Neural crest cell (in vitro differentiated cells): ENCODE measurements at regions not wholly inside any gene's neighbourhood (a gene's known extent, or its start where the extent isn't known, plus 50 kb on each side); places are given as distances from the start of the nearest gene placed in this dataset.
"Not testable (repeated sequence)": the region's sequence is repeated elsewhere in the genome, so short reads cannot be mapped to it uniquely, and the experiment has no call there.

Source experiments
- DNase-seq: peaks from one replicate; pipeline ENCODE4 v3.0.0; 2021; ENCODE audit warnings: low read depth, mixed read lengths, low spot score
- H3K27ac Mint-ChIP-seq: one replicate; pipeline ENCODE4 v1.8.0; 2021; ENCODE audit warnings: mild to moderate bottlenecking, mixed read lengths; ENCODE audit not compliant: unreplicated experiment
- H3K27me3 Mint-ChIP-seq: 2 replicates; pipeline ENCODE4 v1.8.0; 2021; ENCODE audit warnings: low read depth, mild to moderate bottlenecking, mixed read lengths
- H3K36me3 Mint-ChIP-seq: 2 replicates; pipeline ENCODE4 v1.8.0; 2021; ENCODE audit warnings: low read depth, mild to moderate bottlenecking, mixed read lengths
- H3K4me1 Mint-ChIP-seq: 2 replicates; pipeline ENCODE4 v1.8.0; 2021; ENCODE audit warnings: mixed read lengths
- H3K4me3 Mint-ChIP-seq: one replicate; pipeline ENCODE4 v1.8.0; 2021; ENCODE audit warnings: mild to moderate bottlenecking, mixed read lengths
- H3K9me3 Mint-ChIP-seq: 2 replicates; pipeline ENCODE4 v1.8.0; 2021; ENCODE audit warnings: mixed read lengths
- CTCF ChIP-seq: fragments of 200-600 bp; sonication (generic); conservative IDR thresholded peaks from 2 replicates; pipeline ENCODE4 v1.5.0; 2021; ENCODE audit warnings: antibody characterized with exemption, mild to moderate bottlenecking

GRCh38 chr1:166738140-166738539, 101.1 kb upstream of the POGK start:
- no peak overlapping the region for H3K27ac Mint-ChIP-seq
- H3K27me3 Mint-ChIP-seq = peaks cover 2% of the 10 kb centered on the region
- H3K36me3 Mint-ChIP-seq = no peaks in the 10 kb centered on the region
- H3K9me3 Mint-ChIP-seq = peaks cover 6% of the 10 kb centered on the region
- H3K4me3 Mint-ChIP-seq = no peak overlapping the region
- TF ChIP-seq CTCF = no peak
- no peaks in the 10 kb centered on the region for H3K4me1 Mint-ChIP-seq
- DNase-seq = no peak

GRCh38 chr1:166738873-166739272, 100.4 kb upstream of the POGK start:
- Mint-ChIP-seq H3K4me1 (no peaks in the 10 kb centered on the region), H3K36me3 (no peaks in the 10 kb centered on the region), H3K9me3 (peaks cover 8% of the 10 kb centered on the region), H3K27ac (no peak overlapping the region), H3K4me3 (no peak overlapping the region), H3K27me3 (peaks cover 2% of the 10 kb centered on the region)
- DNase-seq = no peak
- no peak for TF ChIP-seq CTCF

GRCh38 chr1:166740668-166741276, 98.5 kb upstream of the POGK start:
- no peaks in the 10 kb centered on the region for H3K36me3 Mint-ChIP-seq
- no peak overlapping the region for H3K27ac Mint-ChIP-seq
- peaks cover 2% of the 10 kb centered on the region for H3K27me3 Mint-ChIP-seq

GRCh38 chr1:166763318-166763717, 76.0 kb upstream of the POGK start:
- TF ChIP-seq CTCF = no peak
- Mint-ChIP-seq H3K4me1 (no peaks in the 10 kb centered on the region), H3K36me3 (no peaks in the 10 kb centered on the region), H3K27ac (no peak overlapping the region), H3K27me3 (peaks cover 5% of the 10 kb centered on the region), H3K4me3 (no peak overlapping the region), H3K9me3 (no peaks in the 10 kb centered on the region)
- DNase-seq = no peak

More at GRCh38 chr1:166740668-166741276, 98.5 kb upstream of the POGK start:
- Mint-ChIP-seq H3K4me1 (no peaks in the 10 kb centered on the region), H3K9me3 (peaks cover 4% of the 10 kb centered on the region), H3K4me3 (no peak overlapping the region)
- no peak for DNase-seq
- TF ChIP-seq CTCF = no peak

GRCh38 chr1:166766942-166767341, 72.3 kb upstream of the POGK start:
- Mint-ChIP-seq H3K9me3 (no peaks in the 10 kb centered on the region), H3K36me3 (no peaks in the 10 kb centered on the region), H3K27me3 (peaks cover 2% of the 10 kb centered on the region), H3K4me1 (no peaks in the 10 kb centered on the region), H3K4me3 (no peak overlapping the region), H3K27ac (no peak overlapping the region)
- no peak for DNase-seq
- no peak for TF ChIP-seq CTCF

- H3K4me3 Mint-ChIP-seq, H3K27ac Mint-ChIP-seq, H3K36me3 Mint-ChIP-seq, DNase-seq, H3K4me1 Mint-ChIP-seq: not testable (repeated sequence)
- Mint-ChIP-seq H3K27me3 (peaks cover 12% of the 10 kb centered on the region), H3K9me3 (peaks cover 14% of the 10 kb centered on the region)
These were observed 54.6 kb upstream of the POGK start for GRCh38 chr1:166784646-166785045.
